Nephron progenitor cell (in vitro differentiated cells): ENCODE measurements at regions not wholly inside any gene's neighbourhood (a gene's known extent, or its start where the extent isn't known, plus 50 kb on each side); places are given as distances from the start of the nearest gene placed in this dataset.

Experiments
- DNase-seq: peaks from one replicate; pipeline ENCODE4 v3.0.0; 2021
- H3K27ac Mint-ChIP-seq: 2 replicates; pipeline ENCODE4 v1.8.0; 2021; ENCODE audit warnings: mild to moderate bottlenecking, moderate library complexity, mixed read lengths
- H3K27me3 Mint-ChIP-seq: 2 replicates; pipeline ENCODE4 v1.8.0; 2021; ENCODE audit warnings: mild to moderate bottlenecking, low read depth, mixed read lengths; ENCODE audit not compliant: poor library complexity
- H3K36me3 Mint-ChIP-seq: 2 replicates; pipeline ENCODE4 v1.8.0; 2021; ENCODE audit warnings: low read depth, mixed read lengths
- H3K4me1 Mint-ChIP-seq: 2 replicates; pipeline ENCODE4 v1.8.0; 2021; ENCODE audit warnings: mixed read lengths
- H3K4me3 Mint-ChIP-seq: 2 replicates; pipeline ENCODE4 v1.8.0; 2021; ENCODE audit warnings: mild to moderate bottlenecking, moderate library complexity, mixed read lengths
- H3K9me3 Mint-ChIP-seq: 2 replicates; pipeline ENCODE4 v1.8.0; 2021; ENCODE audit warnings: mild to moderate bottlenecking, moderate library complexity, mixed read lengths
- TF ChIP-seq, protein P1 (sequence below): fragments of 200-600 bp; sonication (generic); IDR thresholded peaks from 2 replicates; pipeline ENCODE4 v1.5.0; 2021; ENCODE audit warnings: antibody characterized with exemption

DNA sequence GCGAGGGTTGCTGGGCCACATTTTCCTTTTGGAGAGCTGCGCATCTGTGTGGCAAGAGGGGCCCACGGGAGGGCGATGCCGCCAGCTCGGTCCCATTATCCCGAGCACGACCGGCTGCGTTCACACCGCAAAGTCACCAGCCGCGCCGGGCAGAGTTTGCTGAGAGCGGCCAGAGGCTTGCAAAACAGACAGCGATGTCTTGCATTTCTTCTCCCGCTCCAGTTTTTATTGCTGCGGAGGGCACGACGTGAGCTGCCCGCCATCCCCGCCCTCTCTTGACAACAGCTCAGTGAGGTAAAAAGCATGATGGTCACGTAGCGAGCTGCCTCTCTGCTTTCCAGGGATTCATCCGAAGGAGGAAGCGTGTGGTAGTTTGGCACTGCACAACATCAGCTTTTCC, 102.1 kb upstream of the TENM3 start:
- TF ChIP-seq, protein P1, sequence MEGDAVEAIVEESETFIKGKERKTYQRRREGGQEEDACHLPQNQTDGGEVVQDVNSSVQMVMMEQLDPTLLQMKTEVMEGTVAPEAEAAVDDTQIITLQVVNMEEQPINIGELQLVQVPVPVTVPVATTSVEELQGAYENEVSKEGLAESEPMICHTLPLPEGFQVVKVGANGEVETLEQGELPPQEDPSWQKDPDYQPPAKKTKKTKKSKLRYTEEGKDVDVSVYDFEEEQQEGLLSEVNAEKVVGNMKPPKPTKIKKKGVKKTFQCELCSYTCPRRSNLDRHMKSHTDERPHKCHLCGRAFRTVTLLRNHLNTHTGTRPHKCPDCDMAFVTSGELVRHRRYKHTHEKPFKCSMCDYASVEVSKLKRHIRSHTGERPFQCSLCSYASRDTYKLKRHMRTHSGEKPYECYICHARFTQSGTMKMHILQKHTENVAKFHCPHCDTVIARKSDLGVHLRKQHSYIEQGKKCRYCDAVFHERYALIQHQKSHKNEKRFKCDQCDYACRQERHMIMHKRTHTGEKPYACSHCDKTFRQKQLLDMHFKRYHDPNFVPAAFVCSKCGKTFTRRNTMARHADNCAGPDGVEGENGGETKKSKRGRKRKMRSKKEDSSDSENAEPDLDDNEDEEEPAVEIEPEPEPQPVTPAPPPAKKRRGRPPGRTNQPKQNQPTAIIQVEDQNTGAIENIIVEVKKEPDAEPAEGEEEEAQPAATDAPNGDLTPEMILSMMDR: no peak
- peak; percentile 47 for DNase-seq
- no peaks in the 10 kb centered on the region for H3K9me3 Mint-ChIP-seq
- peaks cover 39% of the 10 kb centered on the region for H3K27me3 Mint-ChIP-seq
- H3K27ac Mint-ChIP-seq: no peak overlapping the region
- peaks cover 72% of the 10 kb centered on the region for H3K4me1 Mint-ChIP-seq
- H3K36me3 Mint-ChIP-seq: no peaks in the 10 kb centered on the region
- H3K4me3 Mint-ChIP-seq: peak overlapping the region; percentile 94

DNA sequence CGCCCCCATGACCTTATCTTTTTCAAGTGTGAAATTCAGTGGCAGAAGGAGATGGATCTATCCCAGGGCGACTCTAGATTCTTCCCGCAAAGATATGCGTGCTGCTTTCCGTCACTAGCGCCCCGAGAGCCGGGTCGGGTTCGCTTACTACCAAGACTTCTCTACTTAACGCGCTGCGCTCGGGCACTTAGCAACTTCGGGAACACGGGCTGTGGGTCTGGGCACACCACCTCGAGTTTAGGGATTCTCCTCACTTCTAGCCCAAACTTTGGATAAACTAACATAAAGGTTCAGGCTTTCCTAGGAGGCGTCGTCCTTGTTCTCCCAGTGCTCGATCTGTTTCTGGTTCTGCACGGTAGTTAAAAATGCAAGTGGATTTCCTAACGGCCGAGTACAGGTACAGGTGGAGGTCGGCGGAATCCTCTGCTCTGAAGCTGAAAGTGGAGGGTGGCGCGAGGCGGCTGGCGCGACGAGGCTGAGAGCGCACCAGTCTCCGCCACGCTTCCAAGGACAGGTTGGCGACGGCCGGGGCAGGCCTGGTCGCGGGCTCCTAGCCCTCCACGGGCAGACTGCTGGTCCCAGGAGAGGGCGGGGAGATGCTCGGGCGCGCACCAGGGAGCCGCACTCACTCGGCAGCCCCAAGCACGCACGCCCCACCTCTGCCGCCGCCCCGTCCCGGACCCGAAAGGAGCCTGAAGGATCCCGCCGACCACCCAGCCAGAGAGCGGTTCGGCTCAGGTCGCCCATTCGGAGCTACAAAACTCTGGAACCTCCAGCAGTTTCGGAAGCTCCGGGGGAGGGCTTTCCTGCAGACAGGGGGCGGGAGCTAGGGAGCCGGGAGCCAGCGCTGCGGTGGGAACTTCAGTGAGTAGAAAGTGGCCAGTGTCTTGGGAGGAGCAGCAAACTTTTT, 100.8 kb upstream of the TENM3 start:
- Mint-ChIP-seq H3K9me3 (no peaks in the 10 kb centered on the region), H3K4me1 (peaks cover 74% of the 10 kb centered on the region), H3K36me3 (no peaks in the 10 kb centered on the region), H3K4me3 (peak overlapping the region; percentile 94), H3K27me3 (peaks cover 39% of the 10 kb centered on the region), H3K27ac (peak overlapping the region; percentile 96)
- peak; percentile 70 for DNase-seq
- TF ChIP-seq, protein P1: no peak

DNA sequence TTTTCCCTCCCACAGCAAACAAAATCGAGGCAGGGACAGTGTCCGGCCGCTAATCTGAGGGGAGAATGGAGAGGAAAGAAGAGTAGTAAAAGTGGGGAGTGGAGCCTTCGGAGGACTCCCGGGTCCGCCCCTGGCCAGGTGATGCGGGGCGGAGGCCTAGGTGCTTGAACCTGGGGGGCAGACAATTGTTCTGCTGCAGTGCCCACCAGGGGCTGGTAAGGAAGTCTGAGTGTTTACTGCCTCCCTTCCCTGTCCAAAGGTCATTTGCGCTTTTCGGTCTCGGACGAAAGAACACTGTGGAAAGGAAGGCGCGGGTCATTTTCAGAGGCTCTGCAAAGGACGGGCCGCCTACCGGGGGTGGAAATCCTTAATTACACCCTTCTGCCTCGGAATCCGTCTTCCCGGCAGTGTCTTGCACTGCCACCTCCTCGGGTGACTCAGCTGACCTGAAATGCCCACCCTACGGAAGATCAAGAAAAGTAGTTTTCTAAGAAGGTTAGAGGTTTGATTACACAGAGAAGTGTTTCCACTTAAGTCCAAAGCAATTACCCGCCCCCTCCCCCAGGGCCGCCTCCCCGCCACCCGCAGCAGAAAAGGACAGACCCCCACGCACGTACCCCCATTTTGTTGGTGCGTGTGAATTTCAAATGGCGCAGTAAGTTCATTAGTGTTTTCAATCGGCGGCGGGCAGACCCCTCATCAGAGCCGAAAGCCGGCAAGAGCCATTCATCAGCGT, 99.9 kb upstream of the TENM3 start:
- peaks cover 39% of the 10 kb centered on the region for H3K27me3 Mint-ChIP-seq
- H3K9me3 Mint-ChIP-seq: no peaks in the 10 kb centered on the region
- peak overlapping the region; percentile 94 for H3K4me3 Mint-ChIP-seq
- peak; percentile 51 for DNase-seq
- H3K27ac Mint-ChIP-seq: peak overlapping the region; percentile 96
- TF ChIP-seq, protein P1: no peak
- peaks cover 70% of the 10 kb centered on the region for H3K4me1 Mint-ChIP-seq
- H3K36me3 Mint-ChIP-seq: no peaks in the 10 kb centered on the region

DNA sequence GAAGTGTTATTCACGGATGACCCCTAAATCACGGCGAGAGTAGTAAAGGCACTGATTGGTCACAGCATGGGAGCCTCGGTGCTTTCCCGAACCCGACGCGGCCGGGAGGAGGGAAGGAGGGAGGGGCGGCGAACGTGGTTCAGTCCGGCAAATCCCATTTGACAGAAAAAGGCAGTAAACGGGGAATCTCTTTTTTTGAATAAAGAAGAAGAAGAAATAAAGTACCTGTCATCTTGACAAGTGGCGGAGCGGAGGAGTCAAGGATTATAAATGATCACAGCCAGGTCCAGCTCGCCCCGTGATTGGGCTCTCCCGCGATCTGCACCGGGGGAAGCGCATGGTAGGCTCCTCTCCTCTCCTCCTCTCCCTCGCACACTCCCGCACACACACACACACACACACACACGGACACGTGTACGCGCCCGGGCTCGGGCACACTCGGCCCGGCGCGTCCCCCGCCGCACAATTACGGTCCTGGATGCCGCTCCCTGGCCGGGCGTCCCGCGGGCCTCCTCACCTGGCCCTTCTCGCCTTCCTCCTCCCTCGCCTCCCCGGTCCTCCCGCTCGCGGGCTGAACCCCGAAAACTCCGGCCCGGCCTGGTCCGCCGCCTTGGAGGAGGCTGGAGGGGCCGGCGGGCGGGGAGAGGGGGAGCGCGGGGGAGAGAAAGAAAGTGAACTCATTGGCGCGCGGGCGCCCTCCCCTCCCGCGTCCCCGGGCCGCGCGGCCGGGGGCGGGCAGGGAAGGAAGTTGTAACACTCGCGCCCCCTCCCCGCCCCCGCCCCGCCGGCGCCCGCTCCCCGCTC, 99.2 kb upstream of the TENM3 start:
- Mint-ChIP-seq H3K36me3 (no peaks in the 10 kb centered on the region), H3K4me1 (peaks cover 63% of the 10 kb centered on the region), H3K27ac (peak overlapping the region; percentile 96), H3K27me3 (peaks cover 31% of the 10 kb centered on the region), H3K9me3 (no peaks in the 10 kb centered on the region), H3K4me3 (peak overlapping the region; percentile 94)
- TF ChIP-seq, protein P1: no peak
- DNase-seq: peak; percentile 72

DNA sequence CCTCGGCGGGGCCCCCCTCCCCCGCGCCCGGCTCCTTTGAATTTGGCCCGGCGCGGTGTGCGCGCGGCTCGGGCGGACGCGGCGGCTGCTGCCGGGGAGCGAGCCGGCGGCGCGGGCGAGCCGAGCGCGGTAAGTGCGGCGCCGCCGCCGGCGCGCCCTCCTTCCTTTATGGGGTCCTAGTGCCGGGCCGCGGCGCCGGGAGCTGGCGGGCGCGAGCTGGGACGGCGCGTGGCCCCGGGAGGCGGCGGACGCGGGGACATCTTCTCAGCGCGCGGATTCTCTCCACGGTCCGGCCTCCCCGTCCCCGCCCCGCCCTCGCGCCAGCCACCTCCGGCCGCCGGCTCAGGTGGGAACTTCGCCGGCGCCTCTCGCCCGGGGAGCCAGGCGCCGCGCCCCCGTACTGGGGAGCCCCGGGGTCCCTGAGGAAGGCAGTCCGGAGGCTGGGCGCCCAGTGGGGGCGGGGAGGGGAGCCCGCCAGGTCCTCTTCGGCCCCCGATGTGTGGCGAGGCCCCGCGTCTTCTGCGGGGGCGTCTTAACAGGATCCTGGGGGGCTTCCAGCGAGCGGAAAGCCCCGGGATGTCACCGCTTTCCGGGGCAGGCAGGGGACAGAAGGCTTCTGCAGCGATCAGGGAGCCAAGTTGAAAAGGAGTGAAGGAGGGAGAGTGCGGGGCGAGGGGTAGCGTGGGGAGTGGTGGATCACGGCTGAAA, 98.4 kb upstream of the TENM3 start:
- Mint-ChIP-seq H3K36me3 (no peaks in the 10 kb centered on the region), H3K27ac (peak overlapping the region; percentile 96), H3K4me3 (peak overlapping the region; percentile 98), H3K4me1 (peaks cover 62% of the 10 kb centered on the region), H3K9me3 (no peaks in the 10 kb centered on the region), H3K27me3 (peaks cover 26% of the 10 kb centered on the region)
- TF ChIP-seq, protein P1: no peak
- DNase-seq: peak; percentile 67
